HG02884 (cell line): ENCODE measurements at regions not wholly inside any gene's neighbourhood (a gene's known extent, or its start where the extent isn't known, plus 50 kb on each side); places are given as distances from the start of the nearest gene placed in this dataset.

Experiments used
- ATAC-seq: cut with Tn5 transposase; IDR thresholded peaks from one replicate; pipeline ENCODE4 v1.9.1; 2021; ENCODE audit warnings: mild to moderate bottlenecking, moderate library complexity; ENCODE audit not compliant: unreplicated experiment

DNA sequence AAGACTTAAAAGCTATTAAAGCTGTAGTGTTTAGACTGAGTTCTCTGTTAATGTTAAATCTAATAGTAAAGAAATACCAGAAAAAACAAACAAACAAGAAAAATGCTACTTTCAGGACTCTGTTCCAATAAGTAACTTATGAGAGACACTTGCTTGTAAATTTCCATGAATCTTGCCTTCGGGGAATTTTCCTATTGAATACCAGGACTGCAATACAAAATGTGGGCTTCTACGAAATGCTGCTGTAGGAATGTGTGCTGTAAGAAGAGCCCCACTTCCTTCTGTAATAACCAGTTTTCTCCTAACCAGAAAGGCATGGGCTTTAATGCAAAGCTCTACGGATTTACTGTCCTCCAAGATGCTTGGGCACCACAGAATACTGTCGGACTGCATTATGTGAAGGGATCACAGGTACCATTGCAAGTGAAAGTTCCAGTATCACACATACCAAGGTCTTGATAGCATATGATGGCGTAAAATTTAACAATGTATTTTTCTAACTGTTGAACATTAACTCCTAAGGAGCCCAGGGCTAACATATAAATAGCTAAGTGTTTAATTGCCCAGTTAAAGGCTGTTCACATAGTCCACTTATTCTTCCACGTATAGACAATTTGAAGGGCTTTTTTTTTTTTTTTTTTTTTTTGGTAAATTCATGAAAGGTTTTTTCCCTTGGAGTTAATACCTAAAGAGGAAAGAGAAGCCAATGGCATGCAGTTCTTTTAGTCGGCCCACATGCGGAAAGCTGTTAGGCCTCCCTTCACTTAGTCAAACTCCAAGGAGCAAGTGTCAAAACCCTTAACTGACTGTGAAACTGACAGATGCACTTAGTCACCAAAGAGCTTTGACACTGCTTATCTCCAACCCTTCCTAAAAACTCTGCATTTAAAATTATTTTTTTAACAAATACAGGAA is 564.0 kb upstream of the POU3F3 start:
- no peak for ATAC-seq

- no peak for ATAC-seq
Measured at GRCh38 chr2:104290566-104290891, 563.4 kb upstream of the POU3F3 start.

GRCh38 chr2:104312684-104313083 is 541.2 kb upstream of the POU3F3 start:
- no peak for ATAC-seq

DNA sequence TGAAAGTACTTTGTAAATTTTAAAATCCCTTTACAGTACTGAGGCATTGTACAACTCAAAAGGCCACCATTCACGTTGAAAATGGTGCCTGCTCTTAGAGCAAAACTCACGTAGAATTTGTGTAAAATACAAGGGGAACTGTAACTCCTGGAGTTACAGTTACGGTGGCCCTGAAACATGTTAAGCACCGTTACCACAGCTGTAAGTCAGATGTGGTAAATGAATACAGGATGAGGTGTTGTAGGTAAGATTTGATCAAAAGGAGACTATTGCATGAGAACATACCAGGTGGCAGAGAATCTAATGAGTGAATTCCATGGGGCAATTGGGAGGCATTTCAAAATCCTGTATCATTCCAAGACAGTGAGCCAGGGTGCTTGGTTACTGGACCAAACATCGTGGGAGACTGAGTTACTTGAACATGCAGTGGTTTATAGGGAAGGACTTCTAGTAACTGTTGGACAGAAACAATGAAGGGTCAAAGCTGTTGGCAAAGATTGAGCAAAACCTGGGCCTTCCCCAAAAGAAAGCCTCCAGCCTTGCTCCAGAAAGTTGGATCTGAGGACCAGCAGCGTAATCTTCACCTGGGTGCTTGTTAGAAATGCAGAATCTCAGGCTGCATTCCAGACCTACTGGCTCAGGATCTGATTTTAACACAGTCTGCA is 535.8 kb upstream of the POU3F3 start:
- no peak for ATAC-seq

DNA sequence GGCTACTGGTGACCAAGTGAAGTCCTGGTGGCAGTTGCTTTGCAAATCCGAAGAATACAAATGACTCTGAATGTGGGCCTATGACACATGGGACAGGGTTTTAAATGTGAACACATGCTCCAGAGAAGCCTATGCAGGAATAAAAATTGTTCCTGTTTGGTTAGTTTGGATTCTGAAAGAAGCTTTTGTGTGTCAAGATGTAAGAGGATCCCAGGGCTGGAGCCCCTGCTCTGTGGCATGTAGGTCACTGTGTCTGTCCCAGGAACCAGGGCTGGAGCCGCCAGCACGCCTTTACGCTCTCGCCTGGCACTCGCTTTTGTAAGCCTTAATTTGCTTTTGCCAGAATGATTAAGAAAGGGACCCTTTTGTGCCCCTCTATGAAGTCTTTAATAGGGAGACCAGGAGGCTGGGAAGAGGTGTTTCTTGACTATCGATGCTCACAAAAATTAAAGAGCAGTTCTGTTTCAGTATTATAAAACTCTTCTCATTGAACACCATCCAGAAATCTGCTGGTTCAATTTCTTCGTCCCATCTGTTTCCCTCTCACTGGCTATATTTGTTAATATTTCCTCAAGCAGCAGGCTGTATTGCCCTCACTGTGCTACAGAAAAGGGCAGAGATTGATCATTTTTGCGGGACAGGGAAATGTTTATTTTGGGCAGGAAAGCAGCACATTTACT is 532.7 kb upstream of the POU3F3 start:
- no peak for ATAC-seq

DNA sequence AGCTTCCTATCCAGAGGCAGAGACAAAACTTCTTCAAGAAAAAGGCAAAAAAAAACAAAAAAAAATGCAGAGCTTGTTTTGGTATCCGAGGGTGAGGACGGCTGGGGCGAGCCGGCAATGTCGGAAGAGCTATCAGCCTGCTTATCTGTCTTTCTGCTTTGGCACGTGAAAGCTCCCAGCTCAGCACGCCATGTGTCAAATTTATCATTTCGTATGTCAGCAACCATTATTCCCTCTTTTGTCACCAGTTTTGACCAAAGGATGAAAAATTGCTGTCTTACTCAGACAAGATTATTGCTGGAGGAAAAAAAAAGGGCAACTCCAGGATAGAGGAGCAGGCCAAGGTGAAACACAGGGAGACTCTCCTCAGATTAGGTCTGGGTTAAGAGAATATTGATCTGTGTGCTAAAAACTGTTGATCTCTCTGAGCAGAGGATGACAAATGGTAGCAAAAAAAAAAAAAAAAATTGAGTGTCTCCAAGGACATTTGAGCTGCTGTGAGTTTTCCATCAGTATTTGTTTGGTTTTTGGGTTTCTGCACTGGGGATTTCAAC is 532.0 kb upstream of the POU3F3 start:
- no peak for ATAC-seq

DNA sequence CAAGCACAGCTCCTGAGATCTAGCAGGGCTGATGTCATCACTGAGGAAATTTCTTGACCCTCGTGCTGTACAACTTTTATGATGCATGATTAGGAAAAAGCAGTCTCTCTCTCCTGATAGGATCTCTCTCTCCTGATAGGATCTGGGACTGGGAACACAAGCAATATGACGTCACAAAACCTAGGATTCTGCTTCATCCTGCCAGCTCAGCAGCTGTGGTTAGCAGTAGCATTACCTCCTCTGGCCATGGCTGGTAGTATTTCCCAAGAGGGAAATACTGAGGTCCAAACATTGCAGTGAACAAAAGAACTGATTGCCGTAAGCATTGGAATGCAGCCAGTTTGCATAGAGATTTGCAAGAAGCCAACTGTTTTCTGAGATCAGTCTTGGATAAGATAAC is 521.2 kb upstream of the POU3F3 start:
- no peak for ATAC-seq

DNA sequence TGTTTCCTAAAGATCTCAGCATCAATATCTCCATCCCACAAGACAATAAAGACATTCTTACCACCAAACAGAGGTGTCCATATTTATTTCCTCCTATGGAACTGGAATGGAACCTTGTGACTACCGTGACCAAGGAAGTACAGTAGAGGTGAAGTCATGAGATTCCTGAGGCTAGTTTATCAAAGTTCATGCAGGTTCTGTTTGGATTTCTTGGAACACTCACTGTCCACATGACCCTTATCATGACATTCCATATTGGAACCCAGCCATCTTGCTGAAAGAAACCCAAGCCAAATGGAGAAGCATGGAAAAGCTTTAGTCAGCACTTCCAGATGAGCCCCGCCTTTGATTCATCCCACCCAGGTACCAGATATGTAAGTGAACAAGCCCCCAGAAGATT is 516.0 kb upstream of the POU3F3 start:
- ATAC-seq = no peak

DNA sequence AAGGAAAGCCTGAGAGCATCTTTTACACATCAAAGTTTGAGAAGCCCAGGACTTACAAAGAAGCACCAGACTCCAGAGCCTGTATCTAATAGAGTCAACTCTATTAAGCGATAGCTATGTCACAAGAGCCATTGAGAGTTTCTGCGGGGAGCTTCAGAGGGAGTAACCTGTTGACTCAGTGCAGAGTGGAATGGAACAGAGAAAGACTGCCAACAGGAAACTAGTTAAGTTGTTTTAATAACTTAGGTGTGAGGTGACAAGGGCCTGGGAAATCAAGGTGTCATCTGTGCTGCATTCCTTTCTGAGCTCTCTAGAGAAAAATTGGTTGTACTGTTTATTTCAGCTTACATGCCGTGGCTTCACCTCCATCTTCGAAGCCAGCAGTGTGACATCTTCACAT is 513.8 kb upstream of the POU3F3 start:
- ATAC-seq = no peak

DNA sequence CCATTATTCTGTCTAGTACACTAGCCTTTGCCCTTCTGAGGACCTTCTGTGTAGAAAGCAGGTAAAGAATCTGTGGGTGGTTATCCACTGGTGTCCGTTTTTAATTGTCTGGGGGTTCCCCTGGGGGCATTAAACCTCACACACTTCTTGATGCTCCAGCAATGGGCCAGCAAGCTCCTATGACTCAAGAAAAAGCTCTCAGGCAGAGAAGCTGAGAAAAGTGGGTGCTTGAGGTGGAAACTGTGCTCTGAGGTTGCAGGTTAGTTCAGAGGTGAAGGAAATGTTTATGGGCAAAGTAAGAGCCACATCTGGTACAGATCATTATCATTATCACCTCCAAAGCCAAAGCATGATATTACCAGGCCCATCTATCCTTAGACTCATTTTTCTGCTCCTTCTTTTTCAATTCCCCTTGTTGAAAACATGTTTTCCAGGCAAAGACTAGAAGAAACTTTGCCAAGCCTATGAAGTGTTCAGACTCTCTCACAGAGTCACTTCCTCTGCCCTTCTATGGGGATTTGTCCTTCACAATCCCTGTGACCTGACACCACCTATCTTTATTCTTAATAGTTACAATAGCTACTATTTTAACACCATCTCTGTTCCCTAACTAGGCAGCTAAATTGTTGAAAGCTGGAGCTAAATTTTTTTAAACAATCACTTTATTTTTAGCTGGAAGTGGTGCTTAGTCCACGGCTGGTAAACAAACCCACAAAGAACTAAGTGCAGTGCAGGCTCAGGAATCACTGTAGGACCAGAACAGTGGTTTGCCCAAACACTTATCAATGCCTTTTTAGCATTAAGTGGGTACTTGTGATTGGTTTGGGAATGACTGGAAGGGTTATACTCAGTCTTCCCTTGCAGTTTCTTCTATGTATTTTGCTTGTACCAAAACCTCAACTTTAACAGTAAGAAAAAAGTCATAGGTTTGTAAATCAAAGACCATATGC is 512.8 kb upstream of the POU3F3 start:
- ATAC-seq = no peak

DNA sequence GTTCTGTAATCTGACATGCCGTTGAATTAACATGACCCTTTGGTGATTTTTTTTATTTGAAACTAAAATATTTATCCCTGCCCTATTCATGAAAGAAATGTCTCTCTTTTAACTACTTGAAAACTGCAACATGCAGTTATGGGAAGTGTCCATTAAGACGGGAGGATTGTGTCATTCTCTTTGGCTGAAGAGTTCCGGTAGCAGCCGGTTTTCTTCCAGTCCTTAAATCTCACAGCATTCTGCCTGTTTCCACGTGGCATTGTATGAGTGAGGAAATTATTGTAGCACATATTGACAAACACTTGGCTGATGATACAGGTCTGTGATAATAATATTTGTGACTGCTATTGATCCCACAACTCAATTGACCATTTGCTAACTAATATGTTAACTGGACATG is 509.6 kb upstream of the POU3F3 start:
- ATAC-seq = no peak

GRCh38 chr2:104344985-104345384 is 508.9 kb upstream of the POU3F3 start:
- ATAC-seq = no peak

DNA sequence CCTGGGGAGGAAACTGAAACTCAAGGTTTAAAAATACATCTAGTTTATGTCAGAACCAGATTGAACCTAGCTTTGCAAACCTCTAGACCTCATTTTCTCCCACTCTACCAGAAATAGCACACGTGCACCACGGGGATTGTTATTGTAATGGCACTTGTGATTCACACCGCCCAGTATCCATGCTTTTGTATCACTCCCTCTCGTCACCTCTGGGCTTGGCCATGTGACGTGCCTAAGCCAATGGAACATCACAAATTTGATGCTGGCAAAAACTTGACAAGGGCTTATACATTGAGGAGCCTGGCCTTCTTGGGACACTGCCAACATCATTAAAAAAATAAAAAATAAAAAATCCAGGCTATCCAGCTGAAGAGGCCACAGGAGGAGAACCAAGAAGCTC is 495.8 kb upstream of the POU3F3 start:
- no peak for ATAC-seq

DNA sequence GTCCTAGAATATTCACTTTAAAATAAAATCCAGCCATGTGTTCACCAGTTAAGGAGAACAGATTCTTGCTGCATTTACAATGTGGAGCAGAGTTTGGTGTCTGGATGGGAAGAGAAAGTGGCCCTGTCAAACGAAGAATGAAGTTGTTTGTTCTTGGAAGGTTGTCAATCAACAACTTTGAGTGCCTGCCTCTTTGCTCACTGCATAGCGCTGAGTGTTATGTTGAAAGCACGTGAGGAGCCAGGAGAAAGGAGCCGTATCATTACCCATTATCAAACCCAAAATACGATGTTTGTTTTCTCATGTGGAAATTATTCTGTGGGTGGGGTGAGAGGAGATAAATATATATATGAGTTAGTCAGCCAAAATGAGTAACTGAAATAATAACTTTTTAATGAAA is 492.5 kb upstream of the POU3F3 start:
- ATAC-seq = no peak

GRCh38 chr2:104368089-104368488 is 485.8 kb upstream of the POU3F3 start:
- no peak for ATAC-seq

DNA sequence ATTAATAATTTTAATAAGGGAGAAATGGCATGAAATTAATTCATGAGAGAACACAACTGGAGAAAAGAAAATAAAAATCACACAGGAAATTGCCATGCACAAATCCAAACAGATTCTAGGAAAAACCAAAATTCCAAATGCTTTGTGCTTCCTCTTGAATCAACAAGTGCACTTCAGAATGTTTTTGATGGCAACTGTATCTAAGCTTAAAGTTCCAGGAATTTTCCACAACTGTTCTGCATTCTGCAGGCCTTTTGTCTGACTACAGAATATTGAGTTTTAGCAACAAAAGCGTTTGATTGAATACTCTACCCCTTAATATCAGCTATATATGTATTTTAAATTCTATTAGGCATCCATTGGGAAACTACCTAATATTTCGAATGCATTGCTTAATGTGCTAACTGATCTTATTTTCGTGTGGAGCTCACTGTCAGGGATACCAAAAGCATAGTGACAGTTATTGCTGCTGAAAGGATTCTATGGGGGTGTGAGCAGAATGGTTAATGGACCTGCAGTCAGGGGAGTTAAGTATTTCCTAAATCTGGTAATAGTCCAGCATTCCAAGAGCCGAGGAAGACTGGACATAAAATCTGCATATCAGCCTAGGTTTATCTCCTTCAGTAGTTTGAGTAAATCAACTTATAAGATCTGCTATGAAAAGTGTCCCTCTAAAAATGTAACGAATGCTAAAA is 482.7 kb upstream of the POU3F3 start:
- ATAC-seq = no peak

- ATAC-seq = no peak
Measured at GRCh38 chr2:104375206-104375605, 478.7 kb upstream of the POU3F3 start.

GRCh38 chr2:104378853-104379374 is 475.0 kb upstream of the POU3F3 start:
- peak; percentile 76 for ATAC-seq

DNA sequence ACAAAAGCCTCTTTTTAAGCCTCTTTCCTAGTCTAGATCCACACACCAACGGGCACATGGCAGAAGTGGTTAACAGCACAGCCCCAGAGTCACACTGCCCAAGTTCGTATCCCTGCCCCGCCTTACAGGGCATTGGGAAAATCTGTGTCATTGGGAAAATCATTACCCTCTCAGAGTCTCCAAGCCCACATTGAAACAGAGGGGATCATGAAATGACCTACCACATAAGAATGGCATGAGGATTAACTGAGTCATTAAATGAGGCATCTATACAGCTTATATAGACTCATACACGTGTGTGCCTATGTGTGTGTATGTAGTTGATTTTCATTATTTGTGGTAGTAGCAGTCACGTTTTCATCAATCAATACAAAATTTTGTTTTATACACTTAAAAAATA is 469.0 kb upstream of the POU3F3 start:
- no peak for ATAC-seq

- ATAC-seq = no peak
Measured at GRCh38 chr2:104385743-104386142, 468.2 kb upstream of the POU3F3 start.
